HG02759 (cell line): ENCODE measurements at regions not wholly inside any gene's neighbourhood (a gene's known extent, or its start where the extent isn't known, plus 50 kb on each side); places are given as distances from the start of the nearest gene placed in this dataset.
"Not testable (repeated sequence)": the region's sequence is repeated elsewhere in the genome, so short reads cannot be mapped to it uniquely, and the experiment has no call there.

Experiments used
- ATAC-seq: cut with Tn5 transposase; IDR thresholded peaks from one replicate; pipeline ENCODE4 v1.9.1; 2021; ENCODE audit warnings: mild to moderate bottlenecking, moderate library complexity; ENCODE audit not compliant: unreplicated experiment

DNA sequence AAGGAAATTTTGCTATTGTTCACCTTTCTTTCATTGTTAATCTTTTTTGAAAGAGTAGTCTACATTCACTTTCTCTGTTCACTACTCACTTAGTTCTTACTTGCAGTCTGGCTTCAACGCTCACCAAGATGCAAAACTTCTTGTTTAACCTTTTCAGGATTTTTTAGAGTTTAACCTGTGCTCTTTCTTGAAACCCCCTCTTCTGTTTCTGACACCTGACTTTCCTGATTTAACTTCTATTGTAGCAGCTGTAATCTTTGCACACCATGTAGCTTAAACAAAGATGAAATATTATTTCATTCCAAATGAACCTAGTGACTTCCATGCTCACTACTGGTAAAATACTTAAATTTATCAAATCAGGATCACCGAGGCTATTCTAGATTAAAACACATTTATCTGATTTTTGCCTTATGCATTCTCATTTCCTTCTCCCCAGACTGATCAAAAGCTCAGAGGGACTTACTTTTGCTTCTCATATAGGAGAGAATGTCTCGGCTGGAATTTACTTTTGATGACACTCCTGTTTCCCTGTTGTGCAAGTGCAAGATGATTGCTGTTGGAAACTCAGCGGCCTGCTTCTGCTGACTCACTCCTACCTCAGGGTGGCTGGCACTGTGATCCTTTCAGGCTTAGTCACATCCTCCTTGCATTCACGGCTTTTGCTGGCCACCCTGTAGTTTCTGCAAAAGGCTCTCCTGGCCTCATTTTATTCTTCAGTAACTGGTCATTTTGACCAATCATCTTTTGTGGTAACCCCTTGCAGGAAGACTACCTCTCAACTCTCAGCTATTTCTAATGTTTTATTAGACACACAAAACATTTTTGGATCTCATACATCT, 109.3 kb upstream of the IFNE start:
- peak; percentile 88 for ATAC-seq

DNA sequence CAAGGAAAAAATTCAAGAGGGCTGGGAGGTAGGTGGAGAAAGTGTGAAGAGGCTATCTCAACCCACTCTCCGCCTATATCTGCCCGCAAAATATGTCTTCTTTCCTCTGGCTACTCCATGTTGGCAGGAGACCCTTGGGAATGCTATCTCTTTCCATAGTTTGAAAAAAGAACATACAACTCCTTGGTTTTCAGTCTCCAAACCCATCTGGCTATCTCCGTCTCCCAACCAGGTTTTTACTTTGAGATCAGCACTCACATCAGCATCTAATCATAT, 109.9 kb upstream of the IFNE start:
- no peak for ATAC-seq

DNA sequence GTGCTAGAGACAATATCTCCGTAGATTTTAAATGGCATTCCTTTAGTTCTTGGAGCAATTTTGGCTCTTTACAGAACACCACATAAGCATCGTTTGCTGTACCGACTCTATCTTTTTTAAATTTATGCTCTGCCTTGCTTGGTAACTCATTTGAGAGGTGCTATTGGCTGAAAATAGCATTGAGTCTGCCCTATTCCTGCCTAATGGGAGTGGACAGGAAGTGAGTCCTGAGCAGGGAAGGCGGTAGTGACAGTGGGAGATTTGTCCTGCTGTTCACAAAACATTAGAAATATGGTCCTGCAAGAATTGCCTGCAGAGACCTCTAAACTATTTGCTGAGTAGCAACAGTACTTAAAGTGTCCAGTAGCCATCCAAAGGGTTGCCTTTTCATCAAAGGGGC, 115.2 kb upstream of the IFNE start:
- ATAC-seq: no peak

DNA sequence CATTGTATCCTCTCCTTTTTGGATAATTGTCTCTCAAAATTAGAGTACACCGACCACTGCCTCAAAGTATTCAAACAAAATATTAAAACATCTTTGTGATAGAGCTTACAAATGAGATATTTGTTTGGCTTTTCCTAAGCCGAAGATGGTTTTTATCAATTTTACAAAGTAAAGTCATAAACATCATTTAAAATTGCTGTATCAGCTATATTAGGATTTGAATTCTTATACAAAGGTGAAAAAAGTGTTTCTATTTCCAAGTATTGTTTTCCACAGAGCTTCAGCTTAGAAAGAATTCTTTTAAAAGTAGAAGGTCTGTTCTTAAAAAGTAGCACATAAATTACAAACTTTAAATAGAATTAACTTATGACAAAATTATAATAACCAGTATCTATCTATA, 116.6 kb upstream of the IFNE start:
- ATAC-seq: no peak

DNA sequence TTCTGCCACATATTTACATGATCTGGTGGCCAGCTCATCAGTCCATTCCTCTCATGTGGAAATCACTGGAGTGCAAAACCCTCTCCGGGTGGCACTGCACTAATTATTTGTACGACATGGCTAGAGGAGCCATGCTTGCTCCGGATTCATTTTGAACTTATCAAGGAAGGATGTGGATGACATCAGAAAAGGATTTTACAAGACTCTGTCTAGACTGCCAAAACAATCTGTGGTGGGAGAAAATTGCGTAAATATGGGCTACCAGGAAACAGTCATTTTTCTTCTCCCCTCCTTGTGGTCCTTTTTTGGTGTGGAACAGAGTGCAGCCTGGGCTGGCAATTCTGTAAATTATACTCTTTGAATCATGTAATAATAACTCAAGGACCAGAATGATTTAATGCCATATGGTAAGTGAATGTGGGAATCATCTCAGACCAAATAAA, 123.4 kb upstream of the IFNE start:
- ATAC-seq: no peak

DNA sequence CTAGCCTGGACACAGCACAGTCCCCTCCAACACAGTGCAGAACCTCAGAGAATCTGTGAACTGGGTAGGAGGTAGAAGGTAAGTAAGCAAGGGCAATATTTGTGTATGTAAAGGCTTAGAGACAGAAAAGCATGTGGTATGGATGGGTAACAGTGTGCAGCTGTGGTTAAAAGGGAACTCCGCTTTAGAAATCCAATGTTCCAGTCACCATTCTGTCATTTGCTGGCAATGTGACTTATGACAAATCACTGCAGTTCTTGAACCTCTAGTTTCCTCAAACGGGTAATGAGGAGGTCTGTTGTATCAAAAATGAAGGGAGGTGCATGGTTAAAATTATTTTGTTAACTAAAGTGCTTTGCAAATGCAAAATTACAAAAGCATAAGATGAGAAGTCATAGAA, 125.5 kb upstream of the IFNE start:
- no peak for ATAC-seq

DNA sequence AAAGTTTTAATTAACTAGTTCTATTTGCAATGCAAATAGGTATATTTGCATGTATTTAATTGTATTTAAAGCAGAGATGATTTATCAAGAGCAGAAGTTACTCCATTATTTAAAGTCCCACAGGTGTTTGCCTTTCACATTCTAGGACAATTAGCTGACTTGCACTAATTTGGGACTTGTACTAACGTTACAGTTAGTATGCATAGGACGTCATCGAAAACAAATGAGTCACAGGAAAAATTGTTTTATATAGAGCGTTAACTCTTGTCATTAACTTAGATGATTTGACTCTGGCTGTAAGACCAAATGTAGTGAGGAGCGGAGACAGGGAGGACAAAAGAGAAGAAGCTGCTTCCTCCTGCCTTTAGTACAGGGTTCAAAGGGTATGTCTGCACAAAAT, 126.1 kb upstream of the IFNE start:
- no peak for ATAC-seq

DNA sequence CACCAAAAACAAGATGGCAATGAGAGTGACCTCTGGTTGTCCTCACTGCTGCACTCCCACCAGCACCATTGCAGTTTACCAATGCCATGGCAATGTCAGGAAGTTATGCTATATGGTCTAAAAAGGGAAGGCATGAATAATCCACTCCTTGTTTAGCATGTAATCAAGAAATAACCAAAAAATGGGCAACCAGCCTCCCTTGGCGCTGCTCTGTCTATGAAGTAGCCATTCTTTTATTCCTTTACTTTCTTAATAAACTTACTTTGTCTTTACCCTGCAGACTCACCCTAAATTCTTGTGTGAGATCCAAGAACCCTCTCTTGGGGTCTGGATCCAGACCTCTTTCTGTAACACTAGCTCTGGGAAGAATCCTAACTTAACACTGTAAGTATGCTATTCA, 127.4 kb upstream of the IFNE start:
- ATAC-seq: no peak

DNA sequence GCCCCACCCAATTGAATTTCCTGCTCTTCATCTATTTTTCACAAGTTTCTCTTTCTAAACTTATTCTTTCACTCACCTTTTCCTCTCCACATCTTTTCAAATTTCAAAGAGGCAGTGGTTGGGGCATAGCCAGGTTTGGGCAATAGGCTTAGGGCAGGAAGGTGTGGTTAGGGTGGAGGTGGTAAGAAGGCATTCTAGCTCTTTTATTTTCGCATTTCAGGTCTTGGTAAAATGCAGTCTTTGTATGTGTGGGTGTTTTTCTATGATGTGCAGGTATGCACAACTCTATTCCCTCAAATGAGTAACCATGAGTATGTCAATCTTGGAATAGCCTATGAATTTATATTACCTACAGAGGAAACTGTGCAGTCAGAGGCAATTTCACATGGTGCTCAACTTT, 129.8 kb upstream of the IFNE start:
- no peak for ATAC-seq

DNA sequence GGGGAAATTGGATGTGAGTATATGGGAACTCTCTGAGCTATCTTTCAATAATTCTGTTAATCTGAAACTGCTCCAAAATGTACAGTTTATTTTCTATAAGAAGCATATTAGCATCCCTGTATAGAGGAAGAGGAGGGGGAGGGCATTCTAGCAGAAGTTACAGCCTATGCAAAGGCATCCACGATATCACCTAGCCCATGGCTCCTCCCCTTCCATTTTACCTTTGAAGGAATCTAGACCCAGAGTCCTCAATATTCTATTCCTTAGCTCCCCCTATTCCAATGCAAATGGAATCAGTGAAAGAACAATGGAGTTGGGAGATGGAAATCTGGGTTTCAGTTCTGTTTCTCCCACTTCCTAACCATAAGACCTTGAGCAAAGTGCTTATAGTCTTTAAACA, 132.9 kb upstream of the IFNE start:
- ATAC-seq: no peak

DNA sequence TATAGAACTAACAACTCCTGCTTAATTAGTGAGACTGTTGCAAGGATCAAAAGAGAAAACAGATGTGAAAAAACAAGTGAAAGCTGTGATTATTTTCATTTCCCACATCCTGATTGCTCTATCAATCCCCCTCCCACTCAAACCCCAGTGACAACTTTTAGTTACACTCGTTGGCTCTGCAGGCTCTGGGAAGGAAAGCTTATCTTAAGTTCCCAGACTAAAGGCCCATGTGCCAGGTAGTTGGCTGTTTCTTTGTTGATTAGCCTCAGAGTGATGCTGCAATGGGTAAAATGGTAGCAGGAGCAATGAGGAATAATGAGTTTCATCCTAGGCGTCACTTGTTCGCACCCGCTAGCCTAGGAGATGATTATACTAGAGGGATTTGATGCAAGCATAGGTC, 133.3 kb upstream of the IFNE start:
- no peak for ATAC-seq

DNA sequence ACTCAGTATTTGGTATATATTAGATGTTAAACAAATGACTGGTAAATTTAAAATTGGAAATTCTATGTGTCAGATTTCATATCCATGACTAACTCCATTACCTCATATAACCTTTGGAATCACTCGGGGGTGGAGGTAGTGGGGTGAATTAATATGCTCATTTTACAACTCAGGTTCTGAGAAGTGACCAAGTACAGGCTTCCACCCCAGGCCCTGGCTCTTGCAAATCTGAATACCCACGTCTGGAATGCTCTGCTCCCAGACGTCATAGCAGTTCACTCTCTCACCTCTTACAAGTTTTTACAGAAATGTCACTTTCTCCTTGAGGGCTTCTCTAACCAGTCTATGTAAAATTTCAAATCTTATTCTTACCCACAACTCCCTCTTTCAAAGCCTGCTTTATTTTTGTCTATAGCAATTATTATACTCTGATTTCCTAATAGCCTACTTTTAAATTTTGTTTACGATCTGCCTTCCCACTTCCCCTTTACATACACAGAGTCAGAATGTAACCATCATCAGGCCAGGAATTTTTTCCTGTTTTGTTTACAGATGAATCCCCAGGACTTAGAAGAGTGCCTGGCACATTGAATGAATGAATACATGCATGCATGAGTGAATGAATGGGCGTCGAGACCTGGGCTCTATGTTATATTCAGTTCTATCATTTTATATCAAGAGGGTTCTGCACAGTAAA, 134.1 kb upstream of the IFNE start:
- no peak for ATAC-seq

DNA sequence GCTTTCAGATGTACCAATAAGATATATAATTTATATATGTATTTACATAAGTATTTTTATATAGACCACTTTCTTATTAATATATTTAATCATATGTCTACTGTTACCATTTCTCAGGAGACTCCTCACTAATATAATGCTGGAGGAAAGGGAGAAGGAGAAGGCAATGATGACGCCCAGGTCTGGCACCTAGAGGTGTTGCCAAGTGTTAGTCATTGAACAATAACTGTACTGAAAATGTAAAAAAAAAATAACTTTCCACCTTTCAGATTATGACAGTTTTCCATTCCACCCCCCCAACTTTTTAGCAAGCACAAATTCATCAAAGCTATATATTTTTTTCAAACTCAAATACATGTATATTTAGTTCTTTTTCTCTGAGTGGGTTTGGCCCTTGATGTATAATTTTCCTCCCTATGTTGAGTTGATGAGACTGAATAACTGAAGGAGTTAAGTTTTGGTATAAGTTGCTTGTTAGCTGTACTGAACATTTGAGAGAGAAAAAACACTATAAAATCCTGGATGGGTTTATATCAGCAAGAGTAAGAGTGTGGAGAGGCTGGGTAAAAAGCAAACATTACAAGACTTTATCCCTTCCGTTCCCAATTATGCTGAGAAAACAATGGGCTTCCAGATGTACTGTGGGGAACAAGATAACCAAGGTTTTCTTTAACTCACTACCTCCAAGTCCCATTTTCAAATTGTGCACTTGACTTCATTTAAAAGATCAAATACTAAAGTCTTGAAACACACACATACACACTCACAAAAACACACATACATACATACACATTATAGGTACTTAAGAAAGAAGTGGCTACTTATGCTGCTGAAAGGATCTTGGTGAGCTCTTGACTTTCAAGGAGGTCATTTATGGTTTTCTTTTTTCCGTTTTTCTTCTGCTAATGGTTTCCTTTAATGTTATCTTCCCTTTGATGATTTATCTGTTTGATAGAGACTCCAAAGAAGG, 142.8 kb upstream of the IFNE start:
- no peak for ATAC-seq

DNA sequence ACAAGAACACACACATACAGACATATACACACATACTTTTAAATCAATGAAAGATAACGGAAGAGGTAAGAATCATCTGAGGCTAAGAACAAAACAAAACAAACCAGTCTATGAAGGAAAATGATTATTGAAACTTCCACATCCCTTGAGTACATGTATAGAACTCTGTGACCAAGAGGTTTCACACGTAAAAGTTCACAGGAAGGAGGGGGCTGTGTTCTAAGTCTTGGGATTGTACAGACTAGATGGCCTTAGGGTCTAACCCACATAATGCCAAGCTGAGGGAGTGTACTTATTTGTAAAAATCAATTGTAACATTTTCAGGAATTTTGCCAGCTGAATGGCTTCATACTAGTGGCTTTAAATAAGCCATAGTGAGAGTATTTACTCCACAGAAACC, 144.4 kb upstream of the IFNE start:
- ATAC-seq: no peak

DNA sequence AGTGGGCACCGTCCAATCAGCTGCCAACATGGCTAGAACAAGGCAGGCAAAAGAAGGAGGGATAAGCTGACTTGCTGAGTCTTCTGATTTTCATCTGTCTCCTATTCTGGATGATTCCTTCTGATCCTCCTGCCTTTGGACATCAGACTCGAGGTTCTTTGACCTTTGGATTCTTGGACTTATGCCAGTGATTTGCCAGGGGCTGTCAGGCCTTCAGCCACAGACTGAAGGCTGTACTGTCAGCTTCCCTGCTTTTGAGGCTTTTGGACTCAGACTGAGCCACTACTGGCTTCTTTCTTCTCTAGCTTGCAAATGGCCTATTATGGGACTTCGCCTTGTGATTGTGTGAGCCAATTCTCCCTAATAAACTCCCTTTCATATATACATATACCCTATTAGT, 146.8 kb upstream of the IFNE start:
- ATAC-seq: not testable (repeated sequence)

DNA sequence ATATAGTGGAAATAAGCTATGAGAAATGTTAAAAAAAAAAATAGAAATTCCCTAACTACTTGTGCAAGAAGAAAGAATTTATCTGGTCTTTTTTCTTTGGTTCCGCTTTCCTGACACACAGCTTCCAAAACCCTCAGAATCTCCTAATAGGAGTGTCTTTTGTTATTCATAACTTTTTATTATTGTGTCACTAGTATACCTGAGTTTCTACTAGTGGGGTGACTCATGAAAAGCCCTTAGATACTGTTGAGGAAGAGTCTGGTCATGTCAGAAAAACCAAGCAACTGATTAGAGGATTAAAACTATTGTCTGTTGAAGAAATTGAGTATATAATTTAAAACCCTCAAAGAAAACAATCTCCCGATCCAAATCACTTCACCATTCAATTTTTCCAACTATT, 152.8 kb upstream of the IFNE start:
- ATAC-seq: no peak

DNA sequence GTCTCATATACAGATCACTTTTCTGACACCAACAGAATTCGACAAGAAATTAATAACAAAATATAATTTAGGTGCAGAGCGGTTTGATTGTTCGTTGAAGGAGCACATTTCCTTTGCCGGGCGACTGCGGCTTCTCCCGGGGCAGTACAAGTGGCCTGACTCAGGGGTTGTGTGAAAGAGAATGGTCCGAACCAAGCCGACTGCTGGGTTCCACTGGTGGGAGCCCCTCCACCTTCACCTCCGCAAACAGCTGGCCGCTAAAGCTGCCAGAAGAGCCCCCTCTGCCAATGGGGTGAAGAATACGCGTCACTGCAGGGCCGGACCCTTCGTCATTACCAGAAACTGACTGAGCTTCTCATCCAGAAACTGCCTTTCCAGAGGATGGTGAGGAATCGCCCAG, 156.0 kb upstream of the IFNE start:
- ATAC-seq: no peak

DNA sequence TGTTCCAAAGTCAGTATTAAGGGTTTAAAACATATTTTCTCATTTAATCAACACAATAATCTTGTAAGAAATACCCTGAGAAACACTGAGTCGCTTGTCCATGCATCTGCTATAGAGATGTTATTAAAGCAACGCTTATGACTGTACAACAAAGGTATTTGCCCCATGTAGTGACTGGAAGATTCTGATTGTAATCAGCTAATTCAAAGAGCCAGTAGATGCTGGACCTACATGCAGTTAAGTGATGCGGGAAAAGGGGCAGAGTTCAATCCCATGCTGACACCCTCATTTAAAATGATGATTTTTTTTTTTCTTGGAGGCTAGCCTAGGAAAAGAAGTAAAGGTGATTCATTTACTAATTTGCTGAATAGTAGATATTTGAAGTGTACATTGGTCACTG, 149.3 kb upstream of the MTAP start:
- no peak for ATAC-seq

DNA sequence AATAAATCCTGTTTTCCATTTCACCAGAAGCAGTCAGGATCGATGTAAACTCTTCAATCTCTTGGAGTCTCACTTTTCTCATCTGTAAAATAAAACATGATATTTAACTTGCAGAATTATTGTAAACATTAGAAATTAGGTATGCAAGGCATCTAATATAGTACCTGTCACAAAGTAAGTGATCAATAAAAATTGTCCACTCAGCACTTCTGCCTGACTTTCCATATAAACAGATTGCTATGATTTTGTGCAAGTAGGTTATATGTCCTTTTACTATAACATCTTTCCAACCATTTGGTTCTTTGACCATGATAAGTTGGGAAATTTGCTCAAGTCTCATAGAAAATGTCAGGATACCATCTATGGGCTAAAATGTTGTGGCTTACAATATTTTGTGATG, 148.8 kb upstream of the MTAP start:
- ATAC-seq: no peak

DNA sequence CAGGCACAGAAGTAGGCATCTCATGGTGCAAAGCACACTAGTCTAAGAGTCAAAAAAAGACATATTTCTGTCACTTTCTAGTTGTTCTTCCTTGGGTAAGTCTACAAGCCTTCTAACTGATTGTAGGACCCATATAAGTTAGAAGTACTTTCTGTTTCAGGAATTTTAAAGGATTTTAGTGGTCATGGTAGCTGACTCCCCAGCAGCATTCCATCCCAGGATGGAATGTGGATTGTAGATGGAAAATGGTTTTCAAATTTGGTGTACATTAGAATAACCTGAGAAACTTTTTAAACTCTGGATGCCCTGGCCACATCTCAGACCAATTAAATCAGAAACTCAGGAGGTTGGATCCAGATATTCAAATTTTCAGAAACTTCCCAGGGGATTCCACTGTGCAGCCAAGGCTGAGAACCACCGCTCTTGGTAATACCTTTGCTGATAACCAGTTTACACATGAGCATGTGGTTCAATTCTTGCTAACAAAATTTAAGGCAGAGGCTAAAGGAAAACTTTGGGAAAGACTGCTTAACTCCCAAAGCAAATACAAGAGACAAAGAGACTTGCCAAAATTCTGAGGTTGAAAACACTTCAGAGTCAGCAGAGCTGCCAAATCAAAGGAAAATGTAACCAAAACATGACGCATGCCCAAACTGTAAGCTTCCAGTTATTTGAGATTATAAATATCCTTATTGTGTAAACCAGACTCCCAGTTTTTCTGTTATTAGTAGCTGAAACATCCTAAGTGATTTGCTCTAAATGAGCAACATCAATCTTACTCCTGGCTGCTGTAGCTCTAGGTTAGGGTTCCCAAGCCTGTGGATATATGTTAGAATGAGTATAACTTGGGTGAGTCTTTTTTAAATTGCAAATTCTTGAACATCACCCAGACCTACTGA, 145.4 kb upstream of the MTAP start:
- no peak for ATAC-seq
